ENCODE measurements at regions not wholly inside any gene's neighbourhood (a gene's known extent, or its start where the extent isn't known, plus 50 kb on each side); places are given as distances from the start of the nearest gene placed in this dataset.

- TF ChIP-seq CTCF (IDR thresholded peaks at IDR 0.05 in 8 of 11, conservative IDR thresholded peaks at IDR 0.05 in 3 of 11): no peak
- TF ChIP-seq POLR2AphosphoS5 (IDR thresholded peaks at IDR 0.05): no peak
- TF ChIP-seq POLR2A (IDR thresholded peaks at IDR 0.05): no peak
These were observed 189.0 kb upstream of the FGGY start for GRCh38 chr1:59107916-59108315.

Measured in spleen (tissue), 7 donors.